ENCODE measurements at regions not wholly inside any gene's neighbourhood (a gene's known extent, or its start where the extent isn't known, plus 50 kb on each side); places are given as distances from the start of the nearest gene placed in this dataset.

DNA sequence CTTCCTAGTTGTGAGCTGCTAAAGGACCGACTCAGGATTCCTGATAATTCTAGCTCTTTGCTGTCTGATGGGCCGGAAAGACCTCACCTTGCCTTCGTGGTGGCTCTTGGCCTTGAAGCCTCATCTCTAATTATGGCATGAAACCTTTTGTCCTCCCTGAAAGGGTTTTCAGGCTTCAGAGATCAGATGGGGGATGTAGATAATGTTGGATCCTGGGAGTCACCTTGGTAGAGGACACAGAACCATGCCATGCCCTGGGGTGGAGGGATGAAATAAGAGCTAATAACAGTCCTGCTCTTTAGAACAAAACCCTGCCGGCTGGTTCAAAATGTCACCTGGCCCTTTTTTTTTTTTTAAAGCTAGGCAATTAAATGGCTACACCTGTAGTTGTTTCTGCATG, 50.8 kb upstream of the SYN2 start:
- TF ChIP-seq, protein P1, sequence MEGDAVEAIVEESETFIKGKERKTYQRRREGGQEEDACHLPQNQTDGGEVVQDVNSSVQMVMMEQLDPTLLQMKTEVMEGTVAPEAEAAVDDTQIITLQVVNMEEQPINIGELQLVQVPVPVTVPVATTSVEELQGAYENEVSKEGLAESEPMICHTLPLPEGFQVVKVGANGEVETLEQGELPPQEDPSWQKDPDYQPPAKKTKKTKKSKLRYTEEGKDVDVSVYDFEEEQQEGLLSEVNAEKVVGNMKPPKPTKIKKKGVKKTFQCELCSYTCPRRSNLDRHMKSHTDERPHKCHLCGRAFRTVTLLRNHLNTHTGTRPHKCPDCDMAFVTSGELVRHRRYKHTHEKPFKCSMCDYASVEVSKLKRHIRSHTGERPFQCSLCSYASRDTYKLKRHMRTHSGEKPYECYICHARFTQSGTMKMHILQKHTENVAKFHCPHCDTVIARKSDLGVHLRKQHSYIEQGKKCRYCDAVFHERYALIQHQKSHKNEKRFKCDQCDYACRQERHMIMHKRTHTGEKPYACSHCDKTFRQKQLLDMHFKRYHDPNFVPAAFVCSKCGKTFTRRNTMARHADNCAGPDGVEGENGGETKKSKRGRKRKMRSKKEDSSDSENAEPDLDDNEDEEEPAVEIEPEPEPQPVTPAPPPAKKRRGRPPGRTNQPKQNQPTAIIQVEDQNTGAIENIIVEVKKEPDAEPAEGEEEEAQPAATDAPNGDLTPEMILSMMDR (conservative IDR thresholded peaks at IDR 0.05; ENCODE audit: low read length): no peak
- no peak for TF ChIP-seq EZH2phosphoT487 (IDR thresholded peaks at IDR 0.05; ENCODE audit: borderline replicate concordance)
